ENCODE measurements at regions not wholly inside any gene's neighbourhood (a gene's known extent, or its start where the extent isn't known, plus 50 kb on each side); places are given as distances from the start of the nearest gene placed in this dataset.

GRCh38 chr21:32868631-32869454 lies 97.3 kb upstream of the PAXBP1 start:
- no peak for TF ChIP-seq EZH2phosphoT487 (IDR thresholded peaks at IDR 0.05; ENCODE audit: insufficient read depth, low read depth)
- no peak for TF ChIP-seq EZH2 (IDR thresholded peaks at IDR 0.05; ENCODE audit: insufficient read depth, poor library complexity, severe bottlenecking)
